SH-SY5Y (cell line): ENCODE measurements at regions not wholly inside any gene's neighbourhood (a gene's known extent, or its start where the extent isn't known, plus 50 kb on each side); places are given as distances from the start of the nearest gene placed in this dataset.

Source experiments
- GATA2 ChIP-seq: IDR thresholded peaks from 2 replicates; pipeline ENCODE4 v1.6.1; 2011; ENCODE audit warnings: mild to moderate bottlenecking, low read depth, low read length
- GATA3 ChIP-seq: IDR thresholded peaks from 2 replicates; pipeline ENCODE4 v1.6.1; 2011; ENCODE audit warnings: low read depth, mild to moderate bottlenecking, low read length, moderate library complexity

DNA sequence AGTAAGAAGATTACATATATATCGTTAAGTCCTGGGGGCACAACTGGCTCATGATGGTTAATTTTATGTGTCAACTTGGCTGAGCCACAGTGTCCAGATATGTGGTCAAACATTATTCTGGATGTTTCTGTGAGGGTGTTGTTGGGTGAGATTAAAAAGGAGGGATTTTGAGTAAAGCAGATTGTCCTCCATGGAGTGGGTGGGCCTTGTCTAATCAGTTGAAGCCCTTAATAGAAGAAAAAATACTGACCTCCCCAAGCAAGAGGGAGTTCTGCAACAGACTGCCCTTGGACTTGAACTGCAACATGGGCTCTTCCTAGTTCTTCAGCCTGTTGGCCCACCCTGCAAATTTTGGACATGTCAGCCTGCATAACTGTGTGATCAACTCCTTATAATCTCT, 311.6 kb downstream of the RPS6KC1 start:
- no peak for TF ChIP-seq GATA3
- TF ChIP-seq GATA2 = no peak
